PFSK-1 (cell line): ENCODE measurements at regions not wholly inside any gene's neighbourhood (a gene's known extent, or its start where the extent isn't known, plus 50 kb on each side); places are given as distances from the start of the nearest gene placed in this dataset.

Source experiments
- FOXP2 ChIP-seq: optimal IDR thresholded peaks from 2 replicates; pipeline ENCODE3; 2011; ENCODE audit warnings: borderline replicate concordance, control low read depth, inconsistent platforms; ENCODE audit not compliant: insufficient read depth; ENCODE audit errors: extremely low read length, extremely low read depth
- POLR2AphosphoS5 ChIP-seq: IDR thresholded peaks from 2 replicates; pipeline ENCODE4 v1.6.1; 2012; ENCODE audit warnings: low read depth, mild to moderate bottlenecking, control low read depth, low read length, moderate library complexity
- REST ChIP-seq, 2 experiments: IDR thresholded peaks; 2 replicates each; pipeline versions ENCODE4 v1.6.1 to v1.8.0; 2011 to 2012; ENCODE audit warnings: low read depth in 2 of 2, low read length in 2 of 2, control low read depth in 1 of 2, inconsistent platforms in 1 of 2, mild to moderate bottlenecking in 1 of 2, moderate library complexity in 1 of 2; ENCODE audit not compliant: insufficient read depth in 1 of 2
- SIN3A ChIP-seq: IDR thresholded peaks from 2 replicates; pipeline ENCODE4 v1.6.1; 2012; ENCODE audit warnings: mild to moderate bottlenecking, low read length, moderate library complexity, borderline replicate concordance; ENCODE audit not compliant: insufficient read depth
- TAF1 ChIP-seq: IDR thresholded peaks from 2 replicates; pipeline ENCODE4 v1.6.1; 2012; ENCODE audit warnings: low read length, control low read depth, borderline replicate concordance; ENCODE audit not compliant: insufficient read depth

- TF ChIP-seq POLR2AphosphoS5 (no peak), TAF1 (no peak), FOXP2 (no peak)
Observed at GRCh38 chr2:188078534-188078933, 213.1 kb upstream of the GULP1 start.

GRCh38 chr2:188079196-188079595 is 212.5 kb upstream of the GULP1 start:
- TF ChIP-seq SIN3A = no peak
- TF ChIP-seq POLR2AphosphoS5 = no peak
- no peak for TF ChIP-seq REST (IDR thresholded peaks at IDR 0.05; ENCODE audit: insufficient read depth in 1 of 2, low read depth in 2 of 2, low read length in 2 of 2)
- no peak for TF ChIP-seq FOXP2
- no peak for TF ChIP-seq TAF1

- TF ChIP-seq FOXP2 = no peak
- no peak for TF ChIP-seq POLR2AphosphoS5
- TF ChIP-seq REST (IDR thresholded peaks at IDR 0.05; ENCODE audit: insufficient read depth in 1 of 2, low read depth in 2 of 2, low read length in 2 of 2) = no peak
- no peak for TF ChIP-seq TAF1
- TF ChIP-seq SIN3A = no peak
Observed at GRCh38 chr2:188085421-188085820, 206.3 kb upstream of the GULP1 start.

GRCh38 chr2:188089901-188090300 is 201.8 kb upstream of the GULP1 start:
- no peak for TF ChIP-seq FOXP2

GRCh38 chr2:188091220-188091619 is 200.5 kb upstream of the GULP1 start:
- TF ChIP-seq TAF1 = no peak

GRCh38 chr2:188092734-188093133 is 198.9 kb upstream of the GULP1 start:
- no peak for TF ChIP-seq TAF1
- TF ChIP-seq SIN3A = no peak
- TF ChIP-seq POLR2AphosphoS5 = no peak

- TF ChIP-seq SIN3A (no peak), REST (IDR thresholded peaks at IDR 0.05; ENCODE audit: insufficient read depth in 1 of 2, low read depth in 2 of 2, low read length in 2 of 2) (no peak), FOXP2 (no peak)
Observed at GRCh38 chr2:188096910-188097309, 194.8 kb upstream of the GULP1 start.

- TF ChIP-seq FOXP2 (no peak), REST (IDR thresholded peaks at IDR 0.05; ENCODE audit: insufficient read depth in 1 of 2, low read depth in 2 of 2, low read length in 2 of 2) (no peak), TAF1 (no peak), POLR2AphosphoS5 (no peak), SIN3A (no peak)
Observed at GRCh38 chr2:188102881-188103280, 188.8 kb upstream of the GULP1 start.
